HEK293T (cell line): ENCODE measurements at regions not wholly inside any gene's neighbourhood (a gene's known extent, or its start where the extent isn't known, plus 50 kb on each side); places are given as distances from the start of the nearest gene placed in this dataset.

Experiments
- ARNT ChIP-seq: fragments of 450-650 bp; IDR thresholded peaks from 2 replicates; pipeline ENCODE4 v1.6.1; 2017; ENCODE audit warnings: mild to moderate bottlenecking
- BHLHE40 ChIP-seq: fragments of 450-650 bp; IDR thresholded peaks from 2 replicates; pipeline ENCODE4 v1.6.1; 2016; ENCODE audit warnings: mild to moderate bottlenecking, moderate library complexity, borderline replicate concordance
- CTBP1 ChIP-seq: fragments of 450-650 bp; IDR thresholded peaks from 2 replicates; pipeline ENCODE4 v1.6.1; 2016; ENCODE audit warnings: borderline replicate concordance
- ELF4 ChIP-seq: fragments of 450-650 bp; IDR thresholded peaks from 2 replicates; pipeline ENCODE4 v1.6.1; 2017; ENCODE audit warnings: antibody characterized with exemption
- FOXA1 ChIP-seq: fragments of 450-650 bp; IDR thresholded peaks from 2 replicates; pipeline ENCODE4 v1.6.1; 2016; ENCODE audit warnings: mild to moderate bottlenecking
- FOXK2 ChIP-seq: fragments of 450-650 bp; IDR thresholded peaks from 2 replicates; pipeline ENCODE4 v1.6.1; 2016; ENCODE audit warnings: mild to moderate bottlenecking
- FOXM1 ChIP-seq: fragments of 450-650 bp; IDR thresholded peaks from 2 replicates; pipeline ENCODE4 v1.6.1; 2017; ENCODE audit warnings: mild to moderate bottlenecking, borderline replicate concordance
- HDGF ChIP-seq: fragments of 450-650 bp; IDR thresholded peaks from 2 replicates; pipeline ENCODE4 v1.6.1; 2017; ENCODE audit warnings: antibody characterized with exemption, borderline replicate concordance
- L3MBTL2 ChIP-seq: fragments of 450-650 bp; conservative IDR thresholded peaks from 2 replicates; pipeline ENCODE4 v1.6.1; 2016; ENCODE audit warnings: mild to moderate bottlenecking
- NFRKB ChIP-seq: fragments of 450-650 bp; IDR thresholded peaks from 2 replicates; pipeline ENCODE4 v1.6.1; 2016; ENCODE audit warnings: mild to moderate bottlenecking, moderate library complexity
- SP1 ChIP-seq: fragments of 450-650 bp; IDR thresholded peaks from 2 replicates; pipeline ENCODE4 v1.6.1; 2017
- SUZ12 ChIP-seq: fragments of 450-650 bp; IDR thresholded peaks from 2 replicates; pipeline ENCODE4 v1.6.1; 2016; ENCODE audit warnings: mild to moderate bottlenecking
- TF ChIP-seq, protein P1 (sequence below): fragments of 450-650 bp; IDR thresholded peaks from 2 replicates; pipeline ENCODE4 v1.6.1; 2016

DNA sequence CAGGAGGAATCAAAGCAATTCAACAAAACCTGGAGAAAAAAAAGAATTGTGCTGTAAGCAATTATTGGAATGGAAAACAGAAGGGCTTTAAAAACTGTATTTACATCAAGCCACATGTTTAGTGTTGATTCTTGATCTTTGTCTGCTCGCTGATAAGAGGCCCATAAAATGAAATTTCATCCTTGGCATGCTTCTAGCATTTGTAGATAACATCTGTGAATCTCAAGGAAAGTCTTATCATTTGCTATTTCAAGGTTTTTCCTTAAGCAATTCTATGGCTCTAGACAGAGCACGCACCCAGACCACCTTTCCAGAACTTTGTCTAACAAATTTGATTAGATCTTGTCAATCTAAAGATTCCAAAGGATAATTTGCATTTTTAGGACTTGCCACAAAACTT lies 181.0 kb upstream of the FGGY start:
- no peak for TF ChIP-seq FOXK2
- no peak for TF ChIP-seq ELF4
- TF ChIP-seq, protein P1, sequence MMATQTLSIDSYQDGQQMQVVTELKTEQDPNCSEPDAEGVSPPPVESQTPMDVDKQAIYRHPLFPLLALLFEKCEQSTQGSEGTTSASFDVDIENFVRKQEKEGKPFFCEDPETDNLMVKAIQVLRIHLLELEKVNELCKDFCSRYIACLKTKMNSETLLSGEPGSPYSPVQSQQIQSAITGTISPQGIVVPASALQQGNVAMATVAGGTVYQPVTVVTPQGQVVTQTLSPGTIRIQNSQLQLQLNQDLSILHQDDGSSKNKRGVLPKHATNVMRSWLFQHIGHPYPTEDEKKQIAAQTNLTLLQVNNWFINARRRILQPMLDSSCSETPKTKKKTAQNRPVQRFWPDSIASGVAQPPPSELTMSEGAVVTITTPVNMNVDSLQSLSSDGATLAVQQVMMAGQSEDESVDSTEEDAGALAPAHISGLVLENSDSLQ: no peak
- no peak for TF ChIP-seq ARNT
- TF ChIP-seq SP1: no peak
- no peak for TF ChIP-seq SUZ12
- TF ChIP-seq FOXM1: no peak
- TF ChIP-seq HDGF: no peak
- TF ChIP-seq L3MBTL2: no peak
- TF ChIP-seq CTBP1: no peak
- no peak for TF ChIP-seq FOXA1
- no peak for TF ChIP-seq NFRKB
- no peak for TF ChIP-seq BHLHE40
